COLO668 (cell line): ENCODE measurements at regions not wholly inside any gene's neighbourhood (a gene's known extent, or its start where the extent isn't known, plus 50 kb on each side); places are given as distances from the start of the nearest gene placed in this dataset.

Experiments used
- DNase-seq: peaks from one replicate; lab custom pipeline; 2025; ENCODE audit not compliant: unreplicated experiment; lab: John Stamatoyannopoulos, UW

- DNase-seq, result no peak
These were observed 358.4 kb upstream of the NR2F2 start for GRCh38 chr15:95972041-95972553.

- DNase-seq, result no peak
These were observed 357.7 kb upstream of the NR2F2 start for GRCh38 chr15:95972812-95973211.

GRCh38 chr15:95973566-95974256, 356.8 kb upstream of the NR2F2 start:
- DNase-seq, result no peak

- no peak for DNase-seq
These were observed 355.3 kb upstream of the NR2F2 start for GRCh38 chr15:95975212-95975611.

- DNase-seq, result no peak
These were observed 351.2 kb upstream of the NR2F2 start for GRCh38 chr15:95979286-95979685.

GRCh38 chr15:95981209-95981608, 349.3 kb upstream of the NR2F2 start:
- no peak for DNase-seq

GRCh38 chr15:95987299-95987698, 343.2 kb upstream of the NR2F2 start:
- no peak for DNase-seq

- DNase-seq, result no peak
These were observed 342.5 kb upstream of the NR2F2 start for GRCh38 chr15:95987886-95988573.

GRCh38 chr15:95988574-95988887, 342.0 kb upstream of the NR2F2 start:
- DNase-seq, result no peak

- no peak for DNase-seq
These were observed 341.1 kb upstream of the NR2F2 start for GRCh38 chr15:95989392-95989791.

GRCh38 chr15:95990833-95991232, 339.7 kb upstream of the NR2F2 start:
- DNase-seq, result no peak

- DNase-seq, result no peak
These were observed 336.1 kb upstream of the NR2F2 start for GRCh38 chr15:95994418-95994817.

- DNase-seq, result no peak
These were observed 334.9 kb upstream of the NR2F2 start for GRCh38 chr15:95995375-95996168.

GRCh38 chr15:95996494-95996893, 334.0 kb upstream of the NR2F2 start:
- no peak for DNase-seq

GRCh38 chr15:95998935-95999334, 331.6 kb upstream of the NR2F2 start:
- DNase-seq, result no peak

GRCh38 chr15:96002890-96003859, 327.3 kb upstream of the NR2F2 start:
- no peak for DNase-seq

GRCh38 chr15:96005906-96006305, 324.6 kb upstream of the NR2F2 start:
- no peak for DNase-seq

- no peak for DNase-seq
These were observed 319.4 kb upstream of the NR2F2 start for GRCh38 chr15:96011136-96011535.

GRCh38 chr15:96014939-96015338, 315.6 kb upstream of the NR2F2 start:
- DNase-seq, result no peak

GRCh38 chr15:96019114-96019513, 311.4 kb upstream of the NR2F2 start:
- no peak for DNase-seq

GRCh38 chr15:96020133-96020532, 310.4 kb upstream of the NR2F2 start:
- no peak for DNase-seq
